Aorta (tissue), 5 donors: ENCODE measurements at regions not wholly inside any gene's neighbourhood (a gene's known extent, or its start where the extent isn't known, plus 50 kb on each side); places are given as distances from the start of the nearest gene placed in this dataset.
"Not testable (repeated sequence)": the region's sequence is repeated elsewhere in the genome, so short reads cannot be mapped to it uniquely, and the experiment has no call there.

Source experiments
- ATAC-seq: fragments of 200-7000 bp; cut with Tn5 transposase; one replicate; pipeline ENCODE4 v1.9.1; 2022; ENCODE audit warnings: moderate library complexity; ENCODE audit not compliant: low FRiP score
- DNase-seq, 2 donors: peaks; one replicate each; pipeline ENCODE4 v3.0.0-alpha.2; 2020
- H3K27ac ChIP-seq, 2 donors: one replicate each; pipeline ENCODE4 v1.5.1; 2013; ENCODE audit warnings: low read length in 2 of 2, mild to moderate bottlenecking in 2 of 2, moderate library complexity in 2 of 2, control low read depth in 1 of 2, inconsistent platforms in 1 of 2, low read depth in 1 of 2
- H3K27me3 ChIP-seq, 2 donors: one replicate each; pipeline ENCODE4 v1.6.1; 2013; ENCODE audit warnings: control low read depth in 1 of 2, low read length in 1 of 2, mild to moderate bottlenecking in 1 of 2, moderate library complexity in 1 of 2; ENCODE audit not compliant: insufficient read depth in 2 of 2, control insufficient read depth in 1 of 2
- H3K36me3 ChIP-seq, 2 donors: one replicate each; pipeline ENCODE4 v1.6.1; 2013; ENCODE audit warnings: control low read depth in 1 of 2, low read length in 1 of 2, mild to moderate bottlenecking in 1 of 2; ENCODE audit not compliant: insufficient read depth in 2 of 2, control insufficient read depth in 1 of 2
- H3K4me1 ChIP-seq, 2 donors: one replicate each; pipeline ENCODE4 v1.6.1; 2013; ENCODE audit warnings: low read length in 2 of 2, control low read depth in 1 of 2, mild to moderate bottlenecking in 1 of 2, moderate library complexity in 1 of 2; ENCODE audit not compliant: insufficient read depth in 2 of 2, control insufficient read depth in 1 of 2
- H3K4me3 ChIP-seq, 2 donors: one replicate each; pipeline ENCODE4 v1.5.1; 2013; ENCODE audit warnings: low read length in 2 of 2, control low read depth in 1 of 2, mild to moderate bottlenecking in 1 of 2
- H3K9me3 ChIP-seq: one replicate; pipeline ENCODE4 v1.6.1; 2013; ENCODE audit warnings: mild to moderate bottlenecking, low read length; ENCODE audit not compliant: control insufficient read depth
- WGBS, 2 donors: extraction: QIAGEN DNeasy Blood & Tissue Kit; methylation state at CpG; one replicate each; pipeline ENCODE4 v1.1.7; 2013; 5-methylcytosine and 5-hydroxymethylcytosine counted together
- intact Hi-C, 2 donors: fragments of 100-400 bp; cut with DNase I; formaldehyde crosslinking; loops; one replicate each; pipeline versions ENCODE4 v1.14.2 to v1.15.0; 2022
- donor health status: healthy with polysubstance abuse.
- donor health status: Bipolar disorder and iron deficiency.
- donor health status: DM: no; HTN: no; CAD: no.
- donor health status: DM: no; HTN: no; CAD: no.
- donor health status: DM: yes; HTN: yes; CAD: no.

DNA sequence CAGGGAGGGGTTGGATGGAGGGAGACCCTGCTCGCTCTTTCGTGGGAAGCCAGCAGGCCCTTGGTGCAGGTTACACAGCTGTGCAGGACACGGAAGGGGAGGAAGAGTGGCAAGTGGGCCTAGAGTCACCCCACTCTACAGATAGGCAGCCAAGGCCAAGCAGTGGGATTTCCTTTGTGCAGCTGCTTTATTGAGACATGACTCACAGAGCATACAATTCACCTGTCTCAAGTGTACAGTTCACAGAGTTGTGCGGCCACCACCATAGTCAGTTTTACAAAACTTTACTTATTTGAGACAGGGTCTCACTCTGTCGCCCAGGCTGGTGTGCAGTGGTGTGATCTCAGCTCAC lies 91.2 kb upstream of the CIBAR2 start:
- H3K36me3 ChIP-seq = no peaks in the 10 kb centered on the region
- H3K27me3 ChIP-seq = no peaks in the 10 kb centered on the region
- H3K4me1 ChIP-seq = peaks cover 0 to 4% of the 10 kb centered on the region in 2 donors
- WGBS, 2 donors = 82 to 89% methylated on average over 5 of the region's 5 CpGs
- ATAC-seq = no peak
- intact Hi-C loops = loop anchor here in 1 of 2 donors (5.0 kb wide), 1 partner anchor 36 kb away; no protein-coding TSS in a partner anchor
- DNase-seq = no peak
- no peak overlapping the region for H3K4me3 ChIP-seq
- no peaks in the 10 kb centered on the region for H3K9me3 ChIP-seq
- H3K27ac ChIP-seq = no peak overlapping the region

DNA sequence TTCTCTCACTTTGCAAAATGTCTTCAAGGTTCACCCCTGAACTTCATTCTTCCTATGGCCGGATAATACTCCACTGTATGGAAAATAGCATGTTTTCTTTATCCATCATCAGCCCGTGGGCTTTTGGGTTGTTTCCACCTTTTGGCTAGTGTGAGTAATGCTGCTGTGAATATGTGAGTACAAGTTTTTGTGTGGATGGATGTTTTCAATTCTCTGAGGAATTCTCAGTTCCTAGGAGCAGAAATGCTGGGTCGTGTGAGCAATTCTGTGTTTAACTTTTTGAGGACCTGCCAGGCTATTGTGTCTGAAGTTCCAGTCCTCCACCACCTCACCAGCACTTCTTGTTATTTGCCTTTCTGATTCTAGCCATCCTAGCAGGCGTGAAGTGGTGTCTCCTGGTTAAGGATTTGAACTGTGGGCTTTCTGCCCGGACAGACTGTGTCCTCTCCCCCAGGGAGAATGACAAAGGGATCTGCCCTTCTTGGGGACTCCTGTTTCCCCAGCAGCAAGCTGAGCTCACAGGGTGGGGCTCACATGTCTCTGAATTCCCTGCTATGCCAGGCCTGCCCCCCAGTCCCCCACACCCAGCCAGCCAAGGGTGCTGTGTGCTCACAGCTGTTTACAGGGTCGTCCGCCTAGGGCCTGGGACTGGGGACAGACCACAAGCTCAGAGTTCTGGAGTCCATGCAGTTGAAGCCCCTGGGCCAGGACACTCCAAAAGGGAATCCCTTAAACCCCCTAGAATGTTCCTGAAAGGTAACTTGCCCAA lies 92.2 kb upstream of the CIBAR2 start:
- Histone ChIP-seq H3K4me1 (peaks cover 0 to 4% of the 10 kb centered on the region in 2 donors), H3K9me3 (no peaks in the 10 kb centered on the region), H3K27ac (peak overlapping the region in 1 of 2 donors; percentile 29), H3K27me3 (no peaks in the 10 kb centered on the region), H3K36me3 (no peaks in the 10 kb centered on the region), H3K4me3 (no peak overlapping the region)
- ATAC-seq (no peak), DNase-seq (no peak)
- WGBS, 2 donors = 65 to 68% methylated on average over 7 of the region's 7 CpGs
- intact Hi-C loops = loop anchor here in 1 of 2 donors (5.0 kb wide), 1 partner anchor 37 kb away; no protein-coding TSS in a partner anchor

DNA sequence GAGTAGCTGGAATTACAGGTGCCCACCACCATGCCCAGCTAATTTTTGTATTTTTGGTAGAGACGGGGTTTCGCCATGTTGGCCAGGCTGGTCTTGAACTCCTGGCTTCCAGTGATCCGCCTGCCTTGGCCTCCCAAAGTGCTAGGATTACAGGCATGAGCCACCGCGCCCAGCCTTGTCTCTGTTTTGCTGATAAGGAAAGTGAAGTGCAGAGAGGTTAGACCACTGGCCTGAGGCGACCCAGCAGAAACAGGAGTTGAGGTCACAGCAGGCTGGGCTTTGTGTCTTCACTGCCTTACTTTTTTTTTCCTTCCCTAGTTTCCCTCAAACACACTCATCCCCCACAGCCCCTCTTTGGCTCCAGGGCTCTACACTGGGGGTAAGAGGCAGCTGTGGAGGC lies 93.0 kb upstream of the CIBAR2 start:
- intact Hi-C loops, H3K4me3 ChIP-seq: not testable (repeated sequence)

DNA sequence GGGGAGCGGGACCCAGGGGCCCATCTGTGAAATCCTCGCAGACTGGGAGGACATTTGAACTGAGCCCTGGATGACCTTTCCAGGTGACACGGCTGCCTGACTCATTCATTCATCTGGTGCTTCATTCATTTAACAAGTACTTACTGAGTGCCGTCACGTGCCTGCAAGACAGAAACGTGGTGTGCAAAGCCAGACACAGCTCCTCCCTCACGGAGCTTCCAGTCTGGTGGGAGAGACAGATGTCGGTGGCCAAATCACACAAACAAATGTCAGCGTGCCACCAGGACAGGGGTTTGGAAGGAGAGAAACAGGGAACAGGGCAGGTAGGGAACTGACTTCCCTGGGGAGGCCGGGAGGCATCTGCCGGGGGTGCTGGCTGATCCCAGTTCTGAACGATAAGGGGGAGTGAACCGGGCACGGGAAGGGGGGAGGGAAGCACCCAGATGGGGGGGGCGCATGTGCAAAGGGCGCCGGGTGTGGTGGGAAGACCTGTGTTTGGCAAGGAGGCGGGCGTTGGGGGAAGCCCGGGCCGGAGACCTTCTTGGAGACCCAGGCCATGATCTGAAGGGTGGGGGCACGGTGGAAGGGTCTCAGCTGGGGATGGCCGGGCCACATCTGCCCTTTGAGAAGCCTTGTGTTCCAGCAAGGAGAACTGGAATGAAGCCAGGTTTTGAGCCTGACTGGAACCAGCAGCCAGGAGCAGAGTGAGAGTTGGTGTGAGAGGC lies 93.6 kb upstream of the CIBAR2 start:
- no peaks in the 10 kb centered on the region for H3K36me3 ChIP-seq
- DNase-seq (no peak), ATAC-seq (no peak)
- no peaks in the 10 kb centered on the region for H3K9me3 ChIP-seq
- peaks cover 0 to 4% of the 10 kb centered on the region in 2 donors for H3K4me1 ChIP-seq
- no peaks in the 10 kb centered on the region for H3K27me3 ChIP-seq
- intact Hi-C loops = no loop called here
- 31 to 32% methylated on average over 20 to 23 of the region's 23 CpGs for WGBS, 2 donors
- no peak overlapping the region for H3K4me3 ChIP-seq
- no peak overlapping the region for H3K27ac ChIP-seq

More for the DNA sequence above, 93.0 kb upstream of the CIBAR2 start:
- H3K27ac ChIP-seq, H3K36me3 ChIP-seq, DNase-seq, H3K27me3 ChIP-seq, ATAC-seq, H3K9me3 ChIP-seq, H3K4me1 ChIP-seq: not testable (repeated sequence)
- 92 to 94% methylated on average over 6 of the region's 6 CpGs for WGBS, 2 donors

DNA sequence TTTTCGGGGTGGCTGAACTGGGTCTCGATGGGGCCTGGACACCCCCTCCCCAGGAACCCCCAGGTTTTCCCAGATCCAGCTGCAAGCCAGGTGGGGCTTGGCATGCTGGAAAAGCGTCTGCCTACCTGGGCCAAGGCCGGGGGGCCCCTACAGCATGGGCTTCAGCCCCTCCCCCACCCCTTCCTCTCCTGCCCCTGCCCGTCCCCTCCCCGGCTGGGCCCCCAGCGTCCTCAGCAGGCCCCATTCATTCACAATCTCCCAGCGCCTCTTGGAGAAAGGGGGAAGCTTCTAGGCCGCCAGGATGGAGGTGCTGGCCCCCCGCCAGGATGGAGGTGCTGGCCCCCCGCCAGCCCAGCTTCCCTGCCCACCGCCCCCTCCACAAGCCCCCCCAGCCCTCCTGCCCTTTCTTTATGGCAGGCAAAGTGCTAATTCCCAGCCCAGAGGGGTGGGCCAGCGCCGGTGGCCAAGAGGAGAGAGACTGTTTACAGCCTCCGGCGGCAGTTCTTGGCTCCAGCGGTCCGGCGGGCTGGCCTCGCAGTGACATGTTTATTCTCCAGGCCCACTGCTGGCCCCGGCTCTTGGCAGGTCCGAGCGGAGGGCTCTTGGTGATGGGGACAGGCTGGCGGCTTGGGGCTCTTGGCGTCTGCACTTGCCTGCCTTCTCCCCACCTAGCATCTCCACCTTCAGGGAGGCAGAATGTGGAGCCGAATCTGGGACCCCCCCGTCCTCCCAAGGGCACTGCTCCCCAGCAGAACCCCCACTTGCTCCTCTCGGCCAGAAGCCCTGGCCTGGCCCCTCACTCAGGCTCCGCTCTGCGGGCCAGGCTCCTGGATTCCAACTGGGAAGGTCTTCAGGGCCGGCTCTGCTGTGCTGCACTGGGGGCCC lies 94.4 kb upstream of the CIBAR2 start:
- H3K27ac ChIP-seq = peak overlapping the region in 1 of 2 donors; percentile 8
- H3K27me3 ChIP-seq = no peaks in the 10 kb centered on the region
- peaks cover 0 to 4% of the 10 kb centered on the region in 2 donors for H3K4me1 ChIP-seq
- peak; percentile 68 for ATAC-seq
- H3K4me3 ChIP-seq = no peak overlapping the region
- 1 to 5% methylated on average over 27 to 31 of the region's 31 CpGs for WGBS, 2 donors
- no peaks in the 10 kb centered on the region for H3K9me3 ChIP-seq
- no peaks in the 10 kb centered on the region for H3K36me3 ChIP-seq
- DNase-seq = peak; percentile 86 to 89
- intact Hi-C loops = no loop called here

DNA sequence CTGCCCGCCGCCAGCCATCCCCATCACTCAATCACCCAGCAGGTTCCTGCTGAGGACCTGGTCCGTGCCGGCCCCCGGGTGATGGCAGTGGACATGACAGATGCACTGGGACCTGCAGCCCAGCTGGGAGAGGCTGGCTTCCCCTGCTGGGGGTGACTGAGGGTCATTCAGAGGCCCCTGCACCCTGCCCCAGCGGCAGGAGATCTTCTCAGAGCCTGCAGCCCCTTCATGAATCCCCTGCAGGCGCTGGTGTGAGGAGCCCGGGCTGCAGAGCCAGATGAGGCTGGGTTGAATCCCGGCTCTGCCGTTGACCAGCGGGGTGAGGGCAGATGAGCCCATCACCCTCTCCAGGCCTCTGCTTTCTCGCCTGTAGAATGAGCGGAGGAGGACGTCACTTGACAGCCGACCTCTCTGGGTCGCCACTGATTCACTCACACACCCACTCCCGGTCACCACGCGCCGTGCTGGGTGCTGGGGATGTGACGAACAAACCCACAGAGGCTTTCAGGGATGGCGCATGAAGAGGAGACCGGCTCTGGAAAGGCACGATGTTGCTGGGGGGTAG lies 95.2 kb upstream of the CIBAR2 start:
- ATAC-seq (peak; percentile 0), DNase-seq (no peak)
- H3K4me1 ChIP-seq = peaks cover 0 to 4% of the 10 kb centered on the region in 2 donors
- intact Hi-C loops = no loop called here
- 77 to 78% methylated on average over 24 of the region's 24 CpGs for WGBS, 2 donors
- no peaks in the 10 kb centered on the region for H3K9me3 ChIP-seq
- no peaks in the 10 kb centered on the region for H3K27me3 ChIP-seq
- H3K27ac ChIP-seq = peak overlapping the region in 1 of 2 donors; percentile 8
- H3K36me3 ChIP-seq = no peaks in the 10 kb centered on the region
- H3K4me3 ChIP-seq = no peak overlapping the region

DNA sequence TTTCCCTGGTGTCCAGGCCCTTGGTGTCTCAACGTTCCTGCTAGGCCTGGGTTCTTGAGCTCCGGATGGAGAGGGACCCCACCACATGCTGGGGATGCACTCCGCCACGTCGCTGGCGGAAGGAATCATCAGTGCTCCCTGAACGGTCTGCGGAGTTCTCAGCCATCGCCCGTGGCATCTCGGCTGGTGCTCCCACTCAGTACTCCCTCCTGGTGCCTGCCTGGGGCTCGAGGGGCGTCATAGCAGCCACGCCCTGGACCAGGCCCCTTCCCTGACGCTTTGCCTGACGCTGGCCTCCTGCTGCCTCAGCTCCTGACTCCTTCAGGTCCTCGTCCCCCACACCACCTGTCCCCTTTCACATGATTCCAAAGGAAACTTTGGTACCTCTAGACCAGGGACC lies 95.9 kb upstream of the CIBAR2 start:
- Histone ChIP-seq H3K27me3 (no peaks in the 10 kb centered on the region), H3K4me3 (no peak overlapping the region), H3K4me1 (peaks cover 0 to 4% of the 10 kb centered on the region in 2 donors), H3K9me3 (no peaks in the 10 kb centered on the region), H3K27ac (no peak overlapping the region), H3K36me3 (no peaks in the 10 kb centered on the region)
- WGBS, 2 donors = 95 to 97% methylated on average over 17 of the region's 17 CpGs
- intact Hi-C loops = no loop called here
- ATAC-seq = no peak
- DNase-seq = no peak
